A673 (cell line): ENCODE measurements at regions not wholly inside any gene's neighbourhood (a gene's known extent, or its start where the extent isn't known, plus 50 kb on each side); places are given as distances from the start of the nearest gene placed in this dataset.

Experiments used
- CTCF ChIP-seq: fragments of 300-800, 200-600 bp; sonication (generic); conservative IDR thresholded peaks from 2 replicates; pipeline ENCODE4 v1.5.1; 2017; ENCODE audit warnings: low read depth, mild to moderate bottlenecking, antibody characterized with exemption, low read length, moderate library complexity, mixed read lengths
- EZH2 ChIP-seq: fragments of 200-600 bp; sonication (generic); IDR thresholded peaks from 2 replicates; pipeline ENCODE4 v1.6.1; 2017; ENCODE audit warnings: borderline replicate concordance, low read depth, mild to moderate bottlenecking, mixed read lengths, antibody characterized with exemption, low read length; ENCODE audit not compliant: poor library complexity, severe bottlenecking

GRCh38 chr10:22780474-22780885 is 66.1 kb upstream of the PIP4K2A start:
- no peak for TF ChIP-seq CTCF
- no peak for TF ChIP-seq EZH2
